OCI-LY1 (cell line): ENCODE measurements at regions not wholly inside any gene's neighbourhood (a gene's known extent, or its start where the extent isn't known, plus 50 kb on each side); places are given as distances from the start of the nearest gene placed in this dataset.

Experiments
- H2AFZ ChIP-seq: fragments of 200-600 bp; sonication (generic), shearing (Covaris generic); 2 replicates; pipeline ENCODE4 v1.6.0; 2014; ENCODE audit warnings: antibody characterized with exemption, mild to moderate bottlenecking, low read length
- H3F3A ChIP-seq: fragments of 200-600 bp; sonication (generic), shearing (Covaris generic); 2 replicates; pipeline ENCODE4 v1.6.0; 2014; ENCODE audit warnings: mild to moderate bottlenecking, antibody characterized with exemption, low read length, moderate library complexity; ENCODE audit not compliant: insufficient read depth
- H3K27ac ChIP-seq: fragments of 200-600 bp; sonication (generic); 2 replicates; pipeline ENCODE4 v1.5.1; 2014; ENCODE audit warnings: low read length, mixed run types, mild to moderate bottlenecking, low read depth; ENCODE audit not compliant: poor library complexity, severe bottlenecking
- H3K27me3 ChIP-seq: fragments of 200-600 bp; sonication (generic); 2 replicates; pipeline ENCODE4 v1.6.0; 2014; ENCODE audit warnings: antibody characterized with exemption, mild to moderate bottlenecking, low read length, moderate library complexity; ENCODE audit not compliant: insufficient read depth
- H3K36me3 ChIP-seq: fragments of 200-600 bp; sonication (generic); 2 replicates; pipeline ENCODE4 v1.6.1; 2014; ENCODE audit warnings: mild to moderate bottlenecking, antibody characterized with exemption, low read length, moderate library complexity, mixed read lengths; ENCODE audit not compliant: insufficient read depth
- H3K4me1 ChIP-seq: fragments of 200-600 bp; sonication (generic); 2 replicates; pipeline ENCODE4 v1.5.1; 2014; ENCODE audit warnings: mild to moderate bottlenecking, low read length, moderate library complexity; ENCODE audit not compliant: insufficient read depth, severe bottlenecking
- H3K4me2 ChIP-seq: fragments of 200-600 bp; sonication (generic), shearing (Covaris generic); 2 replicates; pipeline ENCODE4 v1.6.1; 2014; ENCODE audit warnings: low read length
- H3K4me3 ChIP-seq: fragments of 200-600 bp; sonication (generic); 2 replicates; pipeline ENCODE4 v1.5.1; 2014; ENCODE audit warnings: low read length, low read depth, mild to moderate bottlenecking, mixed read lengths; ENCODE audit not compliant: poor library complexity, severe bottlenecking
- H3K79me2 ChIP-seq: fragments of 200-600 bp; shearing (Covaris generic); 2 replicates; pipeline ENCODE4 v1.6.1; 2016; ENCODE audit warnings: mixed run types, low read length, mixed read lengths; ENCODE audit not compliant: insufficient read depth
- H3K9ac ChIP-seq: fragments of 200-600 bp; sonication (generic), shearing (Covaris generic); 2 replicates; pipeline ENCODE4 v1.6.1; 2014; ENCODE audit warnings: mild to moderate bottlenecking, low read length, mixed read lengths
- H3K9me2 ChIP-seq: fragments of 200-600 bp; sonication (generic), shearing (Covaris generic); 2 replicates; pipeline ENCODE4 v1.6.1; 2014; ENCODE audit warnings: low read depth, mild to moderate bottlenecking, low read length, mixed read lengths
- H3K9me3 ChIP-seq: fragments of 200-600 bp; shearing (Covaris generic); 2 replicates; pipeline ENCODE4 v1.6.1; 2014; ENCODE audit warnings: low read length, mixed read lengths
- H4K20me1 ChIP-seq: fragments of 200-600 bp; sonication (generic), shearing (Covaris generic); 2 replicates; pipeline ENCODE4 v1.6.0; 2016; ENCODE audit warnings: mild to moderate bottlenecking, low read length; ENCODE audit not compliant: insufficient read depth
- CTCF ChIP-seq: fragments of 200-600 bp; sonication (generic), shearing (Covaris generic); IDR thresholded peaks from 2 replicates; pipeline ENCODE4 v1.5.1; 2017; ENCODE audit warnings: mild to moderate bottlenecking, antibody characterized with exemption, low read length, moderate library complexity, mixed read lengths
- EZH2 ChIP-seq: fragments of 200-600 bp; sonication (generic), shearing (Covaris generic); IDR thresholded peaks from 2 replicates; pipeline ENCODE4 v1.8.0; 2017; ENCODE audit warnings: borderline replicate concordance, mixed run types, mild to moderate bottlenecking, antibody characterized with exemption, low read length, moderate library complexity, mixed read lengths

DNA sequence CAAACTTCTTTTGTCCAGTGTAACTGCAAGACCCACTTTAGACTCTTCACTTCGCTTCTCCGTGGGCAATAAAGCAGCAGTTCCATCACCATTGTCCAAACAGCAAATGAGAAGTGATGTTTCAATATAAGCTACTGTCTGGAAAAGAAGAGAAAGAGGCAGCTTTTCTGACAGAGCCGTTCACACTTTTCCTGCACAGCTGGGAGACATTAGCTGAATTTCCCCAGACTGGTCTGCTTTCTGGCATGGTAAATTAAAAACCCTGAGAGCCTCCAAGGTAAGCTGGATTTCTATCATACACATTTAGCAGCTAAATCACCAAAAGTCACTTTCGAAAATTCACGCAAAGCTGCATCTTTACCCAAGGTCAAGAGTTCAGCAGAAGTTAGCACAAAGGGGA is 108.5 kb upstream of the CMC1 start:
- H3K9me3 ChIP-seq, result no peaks in the 10 kb centered on the region
- no peak overlapping the region for H3K4me2 ChIP-seq
- H3K9me2 ChIP-seq, result no peaks in the 10 kb centered on the region
- no peaks in the 10 kb centered on the region for H3K27me3 ChIP-seq
- TF ChIP-seq EZH2 (no peak), CTCF (no peak)
- no peaks in the 10 kb centered on the region for H3K36me3 ChIP-seq
- no peaks in the 10 kb centered on the region for H3F3A ChIP-seq
- no peaks in the 10 kb centered on the region for H3K4me1 ChIP-seq
- H3K27ac ChIP-seq, result no peak overlapping the region
- H3K4me3 ChIP-seq, result no peak overlapping the region
- no peaks in the 10 kb centered on the region for H4K20me1 ChIP-seq
- H3K79me2 ChIP-seq, result no peaks in the 10 kb centered on the region
- H2AFZ ChIP-seq, result no peak overlapping the region
- H3K9ac ChIP-seq, result no peak overlapping the region

- H2AFZ ChIP-seq, result no peak overlapping the region
- H3K4me3 ChIP-seq, result no peak overlapping the region
- no peaks in the 10 kb centered on the region for H3K36me3 ChIP-seq
- no peak overlapping the region for H3K27ac ChIP-seq
- no peaks in the 10 kb centered on the region for H3K9me2 ChIP-seq
- no peaks in the 10 kb centered on the region for H3K4me1 ChIP-seq
- H3K4me2 ChIP-seq, result no peak overlapping the region
- H3F3A ChIP-seq, result no peaks in the 10 kb centered on the region
- H3K79me2 ChIP-seq, result no peaks in the 10 kb centered on the region
- no peaks in the 10 kb centered on the region for H4K20me1 ChIP-seq
- H3K9ac ChIP-seq, result no peak overlapping the region
- H3K27me3 ChIP-seq, result no peaks in the 10 kb centered on the region
- no peaks in the 10 kb centered on the region for H3K9me3 ChIP-seq
- TF ChIP-seq CTCF (no peak), EZH2 (no peak)
These were observed 107.2 kb upstream of the CMC1 start for GRCh38 chr3:28134198-28134597.

DNA sequence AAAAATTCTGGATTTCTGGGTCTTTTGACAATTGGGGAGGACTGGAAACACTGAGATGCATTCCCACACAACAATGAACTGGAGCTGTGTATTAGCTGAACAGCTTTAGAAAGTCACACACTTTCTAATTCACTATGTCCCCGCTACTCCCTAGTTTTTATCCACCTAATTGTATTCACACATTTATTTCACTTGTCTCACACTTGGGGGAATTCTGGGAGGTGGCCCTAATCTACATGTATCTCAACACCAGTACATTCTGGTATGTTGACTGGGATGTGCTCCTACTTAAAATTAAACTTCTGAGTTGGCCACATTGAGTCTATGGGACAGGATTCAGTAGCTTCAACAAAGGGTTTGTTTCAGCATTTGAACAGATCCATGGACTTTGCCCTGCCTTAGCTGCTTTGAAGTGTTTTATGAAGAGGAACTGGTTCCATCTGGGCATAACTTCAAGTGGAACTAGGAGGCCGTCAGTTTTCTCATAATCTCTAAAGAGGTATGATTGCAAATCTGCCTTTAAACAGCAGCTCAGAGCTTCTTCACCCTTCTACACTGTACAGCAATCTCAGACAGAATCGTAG is 106.5 kb upstream of the CMC1 start:
- H3K9me3 ChIP-seq, result no peaks in the 10 kb centered on the region
- no peak overlapping the region for H2AFZ ChIP-seq
- no peak for TF ChIP-seq EZH2
- TF ChIP-seq CTCF, result no peak
- H3K79me2 ChIP-seq, result no peaks in the 10 kb centered on the region
- H3K4me3 ChIP-seq, result no peak overlapping the region
- no peaks in the 10 kb centered on the region for H4K20me1 ChIP-seq
- no peaks in the 10 kb centered on the region for H3K36me3 ChIP-seq
- no peaks in the 10 kb centered on the region for H3K4me1 ChIP-seq
- no peaks in the 10 kb centered on the region for H3F3A ChIP-seq
- no peaks in the 10 kb centered on the region for H3K9me2 ChIP-seq
- no peaks in the 10 kb centered on the region for H3K27me3 ChIP-seq
- no peak overlapping the region for H3K9ac ChIP-seq
- H3K4me2 ChIP-seq, result no peak overlapping the region
- no peak overlapping the region for H3K27ac ChIP-seq
